ENCODE measurements at regions not wholly inside any gene's neighbourhood (a gene's known extent, or its start where the extent isn't known, plus 50 kb on each side); places are given as distances from the start of the nearest gene placed in this dataset.

GRCh38 chr6:170101281-170102035 lies 189.4 kb downstream of the DLL1 start:
- no peak for DNase-seq (ENCODE audit: extremely low read depth, low read depth, low spot score)

- no peak for DNase-seq (ENCODE audit: extremely low read depth, low read depth, low spot score)
These were observed 190.8 kb downstream of the DLL1 start for GRCh38 chr6:170100046-170100445.

DNA sequence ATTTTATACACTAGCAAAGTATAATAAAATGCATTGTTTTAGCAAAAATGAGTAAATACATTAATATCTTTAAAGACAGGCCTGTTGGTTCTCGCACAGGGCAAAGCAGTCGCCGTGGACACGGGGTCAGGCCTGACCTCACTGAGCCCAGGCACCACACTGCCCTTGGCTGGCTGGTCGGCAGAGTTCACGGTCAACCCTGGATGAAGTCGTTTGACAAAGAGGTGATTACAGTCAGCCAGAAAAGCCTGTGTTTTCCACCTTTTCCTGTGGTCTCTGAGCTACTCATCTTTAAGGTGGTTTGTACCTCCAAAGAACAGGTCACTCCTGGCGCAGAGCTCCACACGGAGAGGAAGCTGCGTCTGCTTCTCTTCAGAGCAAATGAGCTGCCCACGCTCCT lies 191.5 kb downstream of the DLL1 start:
- no peak for DNase-seq (ENCODE audit: extremely low read depth, low read depth, low spot score)

DNA sequence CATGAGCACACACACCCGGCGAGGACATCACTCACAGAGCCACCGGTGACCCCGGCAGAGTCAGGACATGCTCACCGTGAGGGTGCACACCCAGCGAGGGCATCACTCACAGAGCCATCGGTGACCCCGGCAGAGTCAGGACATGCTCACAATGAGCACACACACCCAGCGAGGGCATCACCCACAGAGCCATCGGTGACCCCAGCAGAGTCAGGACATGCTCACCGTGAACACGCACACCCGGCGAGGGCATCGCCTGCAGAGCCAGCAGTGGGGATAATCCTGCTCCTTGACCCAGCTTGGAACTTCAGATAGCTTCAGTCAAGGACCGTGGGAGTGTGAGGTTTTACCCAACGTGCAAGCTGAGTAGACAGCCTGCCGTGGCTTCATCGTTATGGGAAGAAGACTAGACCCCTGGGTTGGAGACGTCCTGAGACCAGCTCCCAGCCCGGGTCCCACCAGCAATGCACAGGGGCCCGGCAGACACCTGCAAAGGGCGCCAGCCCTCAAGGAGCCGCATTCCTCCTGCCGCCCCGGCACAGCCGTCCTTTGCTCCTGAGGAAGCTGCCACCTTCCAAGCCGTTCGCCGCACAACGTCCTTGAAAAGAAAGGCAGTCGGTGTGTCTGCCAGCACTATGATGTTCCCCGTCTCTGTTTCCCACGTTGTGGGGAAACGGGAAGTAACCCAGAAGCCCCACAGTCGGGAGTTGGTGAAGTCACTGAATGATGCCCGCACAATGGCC lies 192.3 kb downstream of the DLL1 start:
- DNase-seq (ENCODE audit: extremely low read depth, low read depth, low spot score): no peak

GRCh38 chr6:170097505-170098427 lies 193.1 kb downstream of the DLL1 start:
- no peak for DNase-seq (ENCODE audit: extremely low read depth, low read depth, low spot score)

DNA sequence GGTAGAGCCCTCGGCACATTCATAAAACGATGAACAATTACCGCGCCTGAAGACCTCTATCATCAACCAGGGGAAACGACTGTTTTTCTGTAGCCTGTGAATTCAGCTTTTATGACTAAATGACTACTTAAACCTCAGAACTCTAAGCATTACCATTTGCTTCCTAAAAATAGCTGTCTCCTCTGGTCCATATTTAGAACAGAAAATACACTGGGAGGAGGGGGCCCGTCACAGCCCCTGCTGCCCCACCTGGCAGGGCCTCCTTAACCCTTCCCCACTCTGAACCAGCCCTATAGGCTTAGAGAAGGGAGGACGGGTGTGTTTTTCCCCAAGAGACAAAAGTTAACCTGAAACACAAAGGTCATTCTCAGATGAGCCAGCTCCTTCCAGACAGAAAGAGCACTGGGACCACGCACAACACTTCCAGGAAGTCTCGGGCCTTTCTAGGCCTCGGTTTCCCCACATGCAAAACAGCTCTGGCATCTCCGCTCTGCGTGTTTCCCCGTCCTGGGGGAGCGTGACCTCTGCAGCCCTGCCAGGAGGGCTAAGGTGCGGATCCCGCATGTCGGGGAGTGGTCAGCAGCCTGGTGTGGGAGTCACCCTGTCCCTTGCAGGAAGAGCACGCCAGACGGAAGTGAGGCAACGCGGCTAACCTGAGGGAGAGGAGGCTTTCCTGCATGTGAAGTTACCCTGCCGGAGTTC lies 193.9 kb downstream of the DLL1 start:
- DNase-seq (ENCODE audit: extremely low read depth, low read depth, low spot score): no peak

- no peak for DNase-seq (ENCODE audit: extremely low read depth, low read depth, low spot score)
These were observed 194.6 kb downstream of the DLL1 start for GRCh38 chr6:170096191-170096802.

GRCh38 chr6:170095273-170095981 lies 195.5 kb downstream of the DLL1 start:
- no peak for DNase-seq (ENCODE audit: extremely low read depth, low read depth, low spot score)

DNA sequence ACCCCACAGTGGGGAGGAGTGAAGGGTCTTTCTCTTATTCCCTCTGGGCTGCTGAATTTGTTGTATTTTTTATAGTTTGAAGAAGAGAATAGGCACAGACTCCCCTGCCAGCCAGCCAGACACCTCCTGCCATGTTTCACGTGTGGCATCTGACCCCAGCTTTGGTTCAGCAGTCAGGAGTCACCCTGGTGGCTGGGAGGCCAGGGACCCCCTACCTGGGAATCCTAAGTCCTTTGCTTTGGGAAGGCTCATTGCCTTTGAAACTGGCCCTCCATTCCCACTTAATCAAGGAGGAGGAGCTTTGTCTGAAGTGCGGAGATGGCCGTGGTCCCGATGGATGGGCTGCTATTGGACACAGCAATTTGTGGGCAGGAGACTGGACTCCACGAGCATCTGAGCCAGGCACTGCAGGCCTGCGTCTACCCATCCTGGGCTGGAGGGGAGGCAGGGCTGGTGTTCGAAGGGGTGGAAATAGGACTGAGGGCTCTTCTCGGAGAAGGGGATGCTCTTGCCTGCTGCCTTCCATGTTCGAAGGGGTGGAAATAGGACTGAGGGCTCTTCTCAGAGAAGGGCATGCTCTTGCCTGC lies 196.1 kb downstream of the DLL1 start:
- DNase-seq (ENCODE audit: extremely low read depth, low read depth, low spot score): no peak

GRCh38 chr6:170093658-170094596 lies 197.0 kb downstream of the DLL1 start:
- no peak for DNase-seq (ENCODE audit: extremely low read depth, low read depth, low spot score)

DNA sequence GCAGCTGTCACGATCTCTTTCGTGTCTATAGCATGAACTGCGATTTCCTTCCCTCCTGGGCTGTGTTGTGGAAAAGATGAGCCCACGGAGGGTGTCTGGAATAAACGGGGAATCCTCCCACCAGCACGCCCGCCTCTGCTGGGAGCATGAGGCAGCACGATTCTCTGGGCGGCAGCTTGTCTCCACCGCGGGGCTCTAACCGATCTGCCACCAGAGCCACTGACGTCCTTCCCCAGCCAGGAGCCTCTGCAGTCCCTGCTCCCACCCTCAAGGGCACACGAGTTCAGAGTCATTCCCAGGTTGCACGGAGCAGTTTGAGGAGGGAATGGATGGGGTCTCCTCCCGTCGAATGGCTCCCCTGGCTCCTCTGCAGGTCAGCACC lies 197.6 kb downstream of the DLL1 start:
- DNase-seq (ENCODE audit: extremely low read depth, low read depth, low spot score): no peak

- DNase-seq (ENCODE audit: extremely low read depth, low read depth, low spot score): no peak
These were observed 198.1 kb downstream of the DLL1 start for GRCh38 chr6:170092826-170093225.

DNA sequence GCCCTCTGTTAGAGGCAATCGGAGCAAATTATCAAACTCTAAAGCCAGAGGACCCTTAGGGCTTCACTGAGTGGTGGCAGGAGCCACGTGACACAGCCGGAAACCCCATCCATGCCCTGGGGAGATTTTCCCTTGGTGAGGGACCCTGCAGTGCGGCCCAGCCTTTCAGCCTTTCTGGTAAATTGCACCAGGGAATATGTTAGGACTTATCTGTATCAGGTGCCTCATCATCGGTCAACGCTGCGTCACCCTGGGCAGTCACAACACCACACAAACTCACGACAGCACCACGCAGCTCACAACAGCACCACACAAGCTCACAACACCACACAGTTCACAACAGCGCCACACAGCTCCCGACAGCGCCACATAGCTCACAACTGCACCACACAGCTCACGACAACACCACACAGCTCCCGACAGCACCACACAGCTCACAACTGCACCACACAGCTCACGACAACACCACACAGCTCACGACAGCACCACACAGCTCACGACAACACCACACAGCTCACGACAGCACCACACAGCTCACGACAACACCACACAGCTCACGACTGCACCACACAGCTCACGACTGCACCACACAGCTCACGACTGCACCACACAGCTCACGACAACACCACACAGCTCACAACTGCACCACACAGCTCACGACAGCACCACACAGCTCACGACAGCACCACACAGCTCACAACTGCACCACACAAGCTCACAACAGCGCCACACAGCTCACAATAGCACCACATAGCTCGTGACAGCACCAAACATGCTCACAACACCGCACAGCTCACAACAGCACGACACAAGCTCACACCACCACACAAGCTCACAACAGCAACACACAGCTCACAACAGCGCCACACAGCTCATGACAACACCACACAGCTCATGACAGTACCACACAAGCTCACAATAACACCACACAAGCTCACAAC lies 199.0 kb downstream of the DLL1 start:
- DNase-seq (ENCODE audit: extremely low read depth, low read depth, low spot score): no peak

DNA sequence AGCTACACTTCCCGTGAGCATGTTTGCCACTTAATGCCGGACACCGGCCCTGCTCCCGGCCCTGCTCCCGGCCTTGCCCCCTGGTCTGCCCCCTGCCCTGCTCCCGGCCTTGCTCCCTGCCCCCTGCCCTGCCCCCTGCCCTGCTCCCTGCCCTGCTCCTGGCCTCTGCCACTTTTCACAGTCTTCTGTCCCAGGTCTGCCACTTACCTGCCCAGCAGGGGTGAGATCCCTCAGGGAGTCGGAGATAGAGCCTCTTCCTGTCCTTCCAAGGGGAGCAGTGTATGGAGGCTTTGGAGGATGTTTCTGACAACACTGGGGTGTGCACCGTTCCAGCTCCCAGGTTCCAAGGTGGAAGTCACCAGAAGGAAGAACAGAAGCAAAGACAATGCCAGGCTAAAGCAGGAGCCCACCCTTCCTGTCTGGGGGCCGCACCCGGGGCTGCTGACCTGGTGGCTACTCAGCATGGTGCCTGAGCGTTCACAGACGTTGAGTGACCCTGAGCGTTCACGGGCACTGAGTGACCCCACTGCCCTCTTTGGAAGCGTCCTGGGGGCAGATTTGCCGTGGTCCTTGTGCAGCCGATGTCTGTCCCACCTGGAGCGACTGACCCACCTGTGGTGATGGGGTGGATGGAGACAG lies 199.8 kb downstream of the DLL1 start:
- no peak for DNase-seq (ENCODE audit: extremely low read depth, low read depth, low spot score)

GRCh38 chr6:170090561-170090960 lies 200.3 kb downstream of the DLL1 start:
- no peak for DNase-seq (ENCODE audit: extremely low read depth, low read depth, low spot score)

GRCh38 chr6:170089963-170090362 lies 200.9 kb downstream of the DLL1 start:
- no peak for DNase-seq (ENCODE audit: extremely low read depth, low read depth, low spot score)

DNA sequence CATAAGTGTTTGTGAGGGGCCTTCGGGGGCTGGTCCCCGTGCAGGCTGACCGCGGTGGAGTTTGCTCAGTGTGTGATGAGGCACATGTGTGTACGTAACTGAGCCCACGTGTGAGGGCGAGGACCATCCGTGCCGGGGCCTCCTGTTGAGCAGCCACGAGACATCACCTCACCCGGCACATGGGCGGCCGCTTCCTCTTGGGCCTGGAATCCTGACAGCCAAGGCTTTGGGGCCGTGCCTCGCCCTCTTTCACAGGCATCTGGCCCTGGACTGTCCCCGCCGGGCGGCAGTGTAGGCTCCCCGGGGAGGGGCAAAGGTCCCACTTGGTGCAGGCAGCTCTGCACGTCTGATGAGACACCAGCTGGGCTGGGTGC lies 202.3 kb downstream of the DLL1 start:
- no peak for DNase-seq (ENCODE audit: extremely low read depth, low read depth, low spot score)

Measured in glomerular endothelial cell (primary cell).